ENCODE measurements at regions not wholly inside any gene's neighbourhood (a gene's known extent, or its start where the extent isn't known, plus 50 kb on each side); places are given as distances from the start of the nearest gene placed in this dataset.

GRCh38 chr12:47561746-47562145 lies 144.1 kb downstream of the RPAP3 start:
- TF ChIP-seq ZNF202 (tag by site-specific recombination; IDR thresholded peaks at IDR 0.05; ENCODE audit: borderline replicate concordance) (no peak), CTCF (tag by site-specific recombination; IDR thresholded peaks at IDR 0.05) (no peak), ZNF433 (tag by site-specific recombination; IDR thresholded peaks at IDR 0.05; ENCODE audit: low read depth) (no peak), ZNF19 (tag by site-specific recombination; IDR thresholded peaks at IDR 0.05; ENCODE audit: low read depth) (no peak), KLF10 (tag by site-specific recombination; IDR thresholded peaks at IDR 0.05) (no peak), KLF16 (tag by site-specific recombination; IDR thresholded peaks at IDR 0.05) (no peak), ZBTB1 (tag by site-specific recombination; IDR thresholded peaks at IDR 0.05) (no peak), ZNF354C (tag by site-specific recombination; IDR thresholded peaks at IDR 0.05; ENCODE audit: borderline replicate concordance, low read depth) (no peak), REST (tag by site-specific recombination; IDR thresholded peaks at IDR 0.05) (no peak), ZNF48 (tag by site-specific recombination; IDR thresholded peaks at IDR 0.05) (no peak), ZNF26 (tag by site-specific recombination; IDR thresholded peaks at IDR 0.05) (no peak)
